Astrocyte (in vitro differentiated cells and primary cell): ENCODE measurements at regions not wholly inside any gene's neighbourhood (a gene's known extent, or its start where the extent isn't known, plus 50 kb on each side); places are given as distances from the start of the nearest gene placed in this dataset.
"Not testable (repeated sequence)": the region's sequence is repeated elsewhere in the genome, so short reads cannot be mapped to it uniquely, and the experiment has no call there.

Experiments used
- DNase-seq: peaks from one replicate; pipeline ENCODE4 v3.0.0-alpha.2; 2010; ENCODE audit warnings: low read depth
- FAIRE-seq: peaks from 2 replicates; lab custom pipeline; 2011; peaks lifted over from hg19 to GRCh38; lab: Jason Lieb, UNC
- H2AFZ ChIP-seq: 2 replicates; pipeline ENCODE4 v1.6.0; 2012; ENCODE audit warnings: low read depth, low read length, inconsistent platforms
- H3K27ac ChIP-seq: 2 replicates; pipeline ENCODE4 v1.5.1; 2011; ENCODE audit warnings: low read depth, low read length, inconsistent platforms
- H3K27me3 ChIP-seq: 2 replicates; pipeline ENCODE4 v1.6.0; 2011; ENCODE audit warnings: low read length, inconsistent platforms; ENCODE audit not compliant: insufficient read depth
- H3K36me3 ChIP-seq: 2 replicates; pipeline ENCODE4 v1.5.1; 2011; ENCODE audit warnings: low read length, inconsistent platforms; ENCODE audit not compliant: insufficient read depth
- H3K4me1 ChIP-seq: 2 replicates; pipeline ENCODE4 v1.5.1; 2011; ENCODE audit warnings: low read length, inconsistent platforms; ENCODE audit not compliant: insufficient read depth
- H3K4me2 ChIP-seq: 2 replicates; pipeline ENCODE4 v1.6.0; 2012; ENCODE audit warnings: low read length, inconsistent platforms
- H3K4me3 ChIP-seq: 2 replicates; pipeline ENCODE4 v1.5.1; 2011; ENCODE audit warnings: low read depth, mild to moderate bottlenecking, low read length, inconsistent platforms; ENCODE audit not compliant: insufficient read depth
- H3K79me2 ChIP-seq: 2 replicates; pipeline ENCODE4 v1.6.0; 2012; ENCODE audit warnings: mild to moderate bottlenecking, low read length, inconsistent platforms; ENCODE audit not compliant: insufficient read depth
- H3K9ac ChIP-seq: 2 replicates; pipeline ENCODE4 v1.6.0; 2012; ENCODE audit warnings: mild to moderate bottlenecking, low read length, inconsistent platforms
- H3K9me3 ChIP-seq: 2 replicates; pipeline ENCODE4 v1.5.1; 2012; ENCODE audit warnings: low read depth, mild to moderate bottlenecking, low read length, inconsistent platforms; ENCODE audit not compliant: insufficient read depth
- H4K20me1 ChIP-seq: 2 replicates; pipeline ENCODE4 v1.6.0; 2012; ENCODE audit warnings: low read length, inconsistent platforms; ENCODE audit not compliant: insufficient read depth
- H3K27ac Mint-ChIP-seq: one replicate; pipeline ENCODE4 v1.8.0; 2021; ENCODE audit warnings: mild to moderate bottlenecking, mixed read lengths; ENCODE audit not compliant: unreplicated experiment
- H3K27me3 Mint-ChIP-seq: one replicate; pipeline ENCODE4 v1.8.0; 2021; ENCODE audit warnings: low read depth, mixed read lengths; ENCODE audit not compliant: unreplicated experiment
- H3K36me3 Mint-ChIP-seq: one replicate; pipeline ENCODE4 v1.8.0; 2021; ENCODE audit warnings: low read depth, mixed read lengths; ENCODE audit not compliant: unreplicated experiment
- H3K4me1 Mint-ChIP-seq: one replicate; pipeline ENCODE4 v1.8.0; 2021; ENCODE audit warnings: low read depth, mixed read lengths; ENCODE audit not compliant: unreplicated experiment
- H3K4me3 Mint-ChIP-seq: one replicate; pipeline ENCODE4 v1.8.0; 2021; ENCODE audit warnings: mild to moderate bottlenecking, moderate library complexity, mixed read lengths; ENCODE audit not compliant: unreplicated experiment
- H3K9me3 Mint-ChIP-seq: one replicate; pipeline ENCODE4 v1.8.0; 2021; ENCODE audit warnings: mild to moderate bottlenecking, mixed read lengths; ENCODE audit not compliant: unreplicated experiment
- CTCF ChIP-seq: IDR thresholded peaks from 2 replicates; pipeline ENCODE4 v1.5.1; 2011; ENCODE audit warnings: low read depth, mild to moderate bottlenecking, inconsistent platforms, low read length, moderate library complexity; ENCODE audit not compliant: insufficient read depth
- EZH2 ChIP-seq: IDR thresholded peaks from 2 replicates; pipeline ENCODE4 v1.6.1; 2012; ENCODE audit warnings: mild to moderate bottlenecking, low read length, inconsistent platforms; ENCODE audit not compliant: insufficient read depth

- Histone ChIP-seq H3K27ac (no peak overlapping the region), H3K4me1 (no peaks in the 10 kb centered on the region), H3K36me3 (no peaks in the 10 kb centered on the region), H2AFZ (no peak overlapping the region), H4K20me1 (no peaks in the 10 kb centered on the region), H3K9me3 (no peaks in the 10 kb centered on the region), H3K4me2 (no peak overlapping the region), H3K27me3 (no peaks in the 10 kb centered on the region), H3K79me2 (no peaks in the 10 kb centered on the region), H3K4me3 (no peak overlapping the region), H3K9ac (no peak overlapping the region)
- Mint-ChIP-seq H3K36me3 (no peaks in the 10 kb centered on the region), H3K27me3 (no peaks in the 10 kb centered on the region), H3K4me1 (no peaks in the 10 kb centered on the region), H3K4me3 (no peak overlapping the region), H3K9me3 (no peaks in the 10 kb centered on the region), H3K27ac (no peak overlapping the region)
- DNase-seq (no peak), FAIRE-seq (peak; percentile 92)
- no peak for TF ChIP-seq CTCF
- TF ChIP-seq EZH2, result no peak
Observed at GRCh38 chrX:115713460-115713859, 152.5 kb downstream of the PLS3 start.

GRCh38 chrX:115719171-115719570 lies 158.2 kb downstream of the PLS3 start:
- no peaks in the 10 kb centered on the region for H3K79me2 ChIP-seq
- no peaks in the 10 kb centered on the region for H3K9me3 ChIP-seq
- Mint-ChIP-seq H3K27me3 (no peaks in the 10 kb centered on the region), H3K4me1 (no peaks in the 10 kb centered on the region), H3K27ac (no peak overlapping the region), H3K9me3 (no peaks in the 10 kb centered on the region), H3K36me3 (no peaks in the 10 kb centered on the region), H3K4me3 (no peak overlapping the region)
- no peak overlapping the region for H2AFZ ChIP-seq
- DNase-seq (no peak), FAIRE-seq (no peak)
- TF ChIP-seq CTCF, result no peak
- no peak for TF ChIP-seq EZH2
- no peak overlapping the region for H3K27ac ChIP-seq
- no peaks in the 10 kb centered on the region for H3K4me1 ChIP-seq
- H3K9ac ChIP-seq, result no peak overlapping the region
- H3K4me2 ChIP-seq, result no peak overlapping the region
- H4K20me1 ChIP-seq, result no peaks in the 10 kb centered on the region
- H3K27me3 ChIP-seq, result no peaks in the 10 kb centered on the region
- no peaks in the 10 kb centered on the region for H3K36me3 ChIP-seq
- no peak overlapping the region for H3K4me3 ChIP-seq

- not testable (repeated sequence) for H3K27me3 ChIP-seq, H3K9me3 ChIP-seq, H3K4me1 Mint-ChIP-seq, H4K20me1 ChIP-seq, H3K4me1 ChIP-seq, H3K4me3 ChIP-seq, H2AFZ ChIP-seq, H3K9ac ChIP-seq, H3K27ac ChIP-seq, H3K79me2 ChIP-seq, H3K36me3 ChIP-seq, H3K27me3 Mint-ChIP-seq, FAIRE-seq, DNase-seq, H3K4me3 Mint-ChIP-seq, H3K27ac Mint-ChIP-seq, H3K4me2 ChIP-seq, H3K9me3 Mint-ChIP-seq, H3K36me3 Mint-ChIP-seq
Observed at GRCh38 chrX:115722724-115723433, 161.9 kb downstream of the PLS3 start.

- H3K27ac Mint-ChIP-seq, result not testable (repeated sequence)
Observed at GRCh38 chrX:115725370-115725769, 164.4 kb downstream of the PLS3 start.

More at GRCh38 chrX:115725370-115725769, 164.4 kb downstream of the PLS3 start:
- not testable (repeated sequence) for H3K27me3 Mint-ChIP-seq, H3K27ac ChIP-seq, FAIRE-seq, DNase-seq, H3K9ac ChIP-seq, H2AFZ ChIP-seq, H3K9me3 ChIP-seq, H4K20me1 ChIP-seq, H3K36me3 Mint-ChIP-seq, H3K4me1 ChIP-seq, H3K27me3 ChIP-seq, H3K4me1 Mint-ChIP-seq, H3K4me3 ChIP-seq, H3K36me3 ChIP-seq, H3K79me2 ChIP-seq, H3K4me2 ChIP-seq, H3K9me3 Mint-ChIP-seq, H3K4me3 Mint-ChIP-seq
